HG03558 (cell line): ENCODE measurements at regions not wholly inside any gene's neighbourhood (a gene's known extent, or its start where the extent isn't known, plus 50 kb on each side); places are given as distances from the start of the nearest gene placed in this dataset.

Experiments used
- ATAC-seq: cut with Tn5 transposase; IDR thresholded peaks from one replicate; pipeline ENCODE4 v1.9.1; 2021; ENCODE audit warnings: moderate number of reproducible peaks; ENCODE audit not compliant: unreplicated experiment; ENCODE audit errors: extremely low read depth

DNA sequence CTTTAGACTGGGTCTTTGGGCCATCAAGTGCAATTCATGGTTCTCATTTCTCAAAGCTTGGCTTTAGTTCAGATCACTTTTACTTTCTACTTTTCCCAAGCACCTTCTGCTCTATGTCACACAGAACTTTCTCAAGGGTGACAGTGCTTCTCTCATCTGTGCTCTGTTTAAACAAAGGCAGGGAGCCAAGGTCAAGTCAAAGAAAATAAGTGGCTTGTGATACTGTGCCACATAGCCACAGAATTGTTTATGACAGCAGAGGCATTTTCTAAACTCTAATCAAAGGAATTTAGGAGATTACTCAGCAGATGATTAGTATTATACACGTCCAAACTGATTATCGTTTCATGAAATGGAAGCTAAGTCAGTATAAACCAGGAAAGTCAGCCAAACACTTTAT is 348.0 kb downstream of the HDGFL1 start:
- no peak for ATAC-seq

DNA sequence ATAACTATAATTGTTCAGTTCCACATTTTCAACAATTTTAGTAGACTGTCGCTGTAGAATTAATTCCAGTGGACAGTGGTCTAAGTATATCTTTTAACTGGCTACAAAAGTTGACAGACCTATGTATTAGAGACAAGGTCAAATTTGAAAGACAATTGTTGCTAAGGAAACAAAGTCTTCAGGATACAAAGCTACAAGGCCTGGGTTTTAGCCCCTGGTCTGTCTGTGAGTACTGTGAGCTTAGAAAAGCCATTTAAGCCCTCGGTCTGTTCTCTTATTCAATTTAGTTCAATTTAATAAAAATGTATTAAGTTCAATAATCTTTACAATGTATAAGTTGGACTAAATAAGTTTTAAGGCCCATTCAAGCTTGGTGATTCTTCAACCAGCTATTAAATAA is 352.5 kb downstream of the HDGFL1 start:
- no peak for ATAC-seq

DNA sequence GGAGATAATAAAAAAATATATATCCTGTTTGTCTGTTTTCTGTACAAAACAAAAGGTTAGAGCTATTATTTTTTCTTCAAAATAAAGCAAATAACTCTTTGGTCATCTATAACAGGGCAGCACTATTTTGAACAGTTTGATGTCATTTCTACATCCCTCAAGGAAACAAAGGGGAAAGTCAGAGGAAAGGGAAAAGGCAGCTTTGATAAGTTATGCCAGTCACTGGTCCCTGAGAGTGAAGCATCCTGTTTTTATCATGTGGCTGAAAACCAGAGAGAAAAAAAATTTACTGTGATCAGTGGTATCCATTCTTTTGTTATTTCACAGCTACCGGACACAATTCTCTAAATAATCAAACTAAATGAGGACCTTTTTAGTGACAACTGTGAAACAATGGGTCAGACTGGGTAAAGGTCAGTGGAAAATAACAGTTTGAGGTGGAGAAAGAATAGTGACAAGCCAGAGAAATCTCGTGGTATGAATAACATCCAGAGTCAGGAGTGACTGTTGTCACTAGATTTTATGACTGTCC is 356.0 kb downstream of the HDGFL1 start:
- ATAC-seq, result no peak

DNA sequence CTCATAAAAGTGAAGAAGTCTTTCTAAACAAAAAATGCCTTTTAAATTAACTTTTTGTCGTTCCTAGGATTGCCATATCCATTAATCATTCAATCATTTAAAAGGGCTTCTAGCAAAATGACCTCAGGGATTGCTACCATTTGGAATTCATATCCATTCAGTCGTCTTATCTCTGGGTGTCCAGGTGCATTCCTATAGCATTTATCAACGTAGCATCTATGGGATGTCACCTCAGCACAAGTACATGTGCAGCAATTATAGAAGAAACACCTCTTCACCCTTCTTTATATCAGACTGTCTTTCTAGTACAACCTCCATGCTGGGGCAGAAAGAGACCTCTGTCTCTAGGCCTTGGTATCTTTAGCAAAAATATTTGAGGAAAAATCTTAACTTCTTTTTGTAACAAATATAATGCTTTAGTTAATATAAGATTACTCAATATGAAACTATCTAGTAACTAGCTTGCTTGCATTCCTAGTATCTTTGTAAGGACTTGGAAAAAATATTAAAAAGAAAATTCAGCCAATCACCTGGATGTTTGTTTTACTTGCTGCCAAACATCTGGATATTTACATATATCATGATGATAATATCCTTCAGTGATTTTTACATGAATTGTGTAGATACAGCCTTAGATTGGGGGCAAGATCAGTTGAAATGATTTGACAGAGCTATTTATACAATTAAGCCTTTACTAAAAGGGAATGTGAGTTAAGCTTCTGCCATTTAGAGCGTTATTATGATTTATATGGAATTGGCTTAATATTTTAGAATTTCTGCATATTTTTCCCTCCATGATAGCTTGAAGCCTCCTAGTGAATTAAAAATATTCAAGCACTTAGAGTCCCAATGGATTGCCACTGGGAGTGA is 356.8 kb downstream of the HDGFL1 start:
- ATAC-seq, result no peak

DNA sequence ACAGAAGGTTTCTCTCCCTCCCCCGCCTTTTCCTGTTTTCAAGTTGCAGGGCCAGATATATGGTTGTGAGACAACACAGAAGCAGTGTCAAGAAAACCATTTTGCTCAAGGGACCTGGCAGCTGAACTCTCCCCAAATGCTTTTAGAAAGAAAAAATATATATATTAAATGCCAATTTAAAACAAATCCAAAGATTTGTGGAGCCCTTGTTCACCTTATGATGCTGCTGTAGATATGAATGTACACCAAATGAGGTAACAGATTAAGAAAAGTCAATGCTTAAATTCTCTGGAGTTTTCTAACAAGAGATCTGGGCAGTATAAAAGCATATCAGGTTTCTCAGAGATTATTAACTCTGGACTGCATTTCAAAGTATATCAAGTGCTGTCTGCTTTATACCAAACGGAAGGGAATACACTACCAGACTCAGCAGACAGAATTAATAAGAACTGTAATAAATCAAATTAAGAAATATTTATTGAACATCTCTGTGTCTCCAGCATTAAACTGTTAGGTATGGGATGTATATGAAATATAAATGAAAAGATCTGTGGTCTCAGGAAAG is 357.5 kb downstream of the HDGFL1 start:
- ATAC-seq, result no peak

- ATAC-seq, result no peak
Measured at GRCh38 chr6:22928775-22929174, 359.4 kb downstream of the HDGFL1 start.

DNA sequence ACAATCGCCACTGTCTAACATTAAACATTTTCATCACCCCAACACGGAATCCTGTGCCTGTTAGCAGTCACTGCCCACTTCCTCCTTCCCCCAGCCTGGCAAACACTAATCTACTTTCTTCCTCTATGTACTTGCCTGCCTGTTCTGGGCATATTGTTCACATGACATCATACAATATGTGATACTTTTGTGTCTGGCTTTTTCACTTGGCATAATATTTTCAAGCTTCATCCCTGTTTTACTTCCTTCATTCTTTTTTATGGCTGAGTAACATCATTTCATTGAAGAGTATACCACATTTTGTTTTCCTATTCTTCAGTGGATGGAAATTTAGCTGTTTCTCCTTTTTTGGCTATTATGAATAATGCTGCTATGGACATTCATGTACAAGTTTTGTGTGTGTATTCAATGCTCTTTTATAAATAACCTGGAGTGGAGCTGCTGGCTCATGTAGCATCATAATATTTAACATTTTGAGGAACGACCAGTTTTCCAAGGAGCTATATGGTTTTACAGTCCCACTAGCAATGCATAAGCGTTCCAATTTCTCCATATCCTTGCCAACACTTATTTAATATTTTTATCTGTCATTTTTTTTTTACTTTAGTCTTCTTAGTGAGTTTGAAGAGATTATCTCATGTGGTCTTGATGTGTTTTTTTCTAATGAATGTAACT is 360.1 kb downstream of the HDGFL1 start:
- no peak for ATAC-seq

- no peak for ATAC-seq
Measured at GRCh38 chr6:22940581-22941290, 371.4 kb downstream of the HDGFL1 start.

- ATAC-seq, result no peak
Measured at GRCh38 chr6:22942403-22942802, 373.0 kb downstream of the HDGFL1 start.

GRCh38 chr6:22943327-22943726 is 374.0 kb downstream of the HDGFL1 start:
- ATAC-seq, result no peak

DNA sequence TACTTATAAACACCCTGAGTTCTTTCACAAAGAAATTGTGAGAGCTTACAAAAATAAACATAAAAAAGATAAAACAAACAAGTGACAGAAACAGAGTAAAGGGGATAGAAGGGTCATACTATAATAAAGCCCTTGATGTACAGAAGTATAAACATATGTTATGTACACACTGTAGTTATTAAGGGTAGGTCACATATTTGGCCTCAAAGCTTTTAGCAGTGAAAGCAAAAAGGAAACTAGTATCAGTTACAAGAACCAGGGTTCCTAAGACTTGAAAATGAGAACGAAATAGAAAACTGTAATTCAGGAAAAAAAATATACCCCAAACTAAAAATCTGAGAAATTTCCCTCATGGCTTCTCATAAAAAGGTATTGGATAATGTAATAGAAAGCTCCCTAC is 380.6 kb downstream of the HDGFL1 start:
- no peak for ATAC-seq

DNA sequence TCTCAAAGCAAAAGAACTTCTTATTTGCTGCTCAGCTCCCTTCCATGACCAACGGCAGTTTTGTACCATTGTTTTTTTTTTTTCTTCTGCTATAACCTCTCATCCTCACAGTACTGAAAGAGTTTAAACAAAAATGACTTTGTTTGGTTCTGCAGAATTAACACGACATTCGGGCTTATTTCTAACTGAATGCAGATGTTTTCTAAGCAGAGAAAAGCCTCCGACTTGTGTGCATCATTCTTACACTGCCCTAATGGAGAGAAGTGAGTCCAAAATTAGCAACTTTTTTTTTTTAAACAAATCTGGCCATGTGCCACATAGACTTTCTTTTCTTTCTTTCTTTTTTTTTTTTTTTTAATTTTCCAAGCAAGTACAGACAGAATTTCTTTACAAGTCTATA is 382.7 kb downstream of the HDGFL1 start:
- ATAC-seq, result no peak

GRCh38 chr6:22954749-22955385 is 385.5 kb downstream of the HDGFL1 start:
- no peak for ATAC-seq

GRCh38 chr6:22956029-22956681 is 386.8 kb downstream of the HDGFL1 start:
- no peak for ATAC-seq

GRCh38 chr6:22958677-22959076 is 389.3 kb downstream of the HDGFL1 start:
- no peak for ATAC-seq

DNA sequence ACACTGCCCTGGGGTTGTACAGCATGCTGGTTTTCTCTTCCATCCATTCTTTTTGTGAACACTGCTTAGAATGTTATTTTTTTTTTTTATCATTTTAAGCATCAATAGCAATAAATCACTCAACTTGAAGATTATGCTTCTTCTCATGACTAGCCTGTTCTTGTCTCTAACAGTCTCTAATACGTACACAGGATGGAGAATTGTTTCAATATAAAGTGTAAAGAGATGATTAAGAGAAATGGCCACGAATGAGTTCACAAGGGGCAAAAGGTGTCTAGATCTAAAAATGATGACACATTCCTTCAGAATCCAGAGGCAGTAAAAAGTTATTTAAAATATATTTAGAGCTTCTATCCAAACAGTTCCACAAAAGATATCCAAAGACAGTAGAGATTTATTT is 390.2 kb downstream of the HDGFL1 start:
- ATAC-seq, result no peak

- no peak for ATAC-seq
Measured at GRCh38 chr6:22964334-22964733, 395.0 kb downstream of the HDGFL1 start.

- no peak for ATAC-seq
Measured at GRCh38 chr6:22965889-22966288, 396.5 kb downstream of the HDGFL1 start.

DNA sequence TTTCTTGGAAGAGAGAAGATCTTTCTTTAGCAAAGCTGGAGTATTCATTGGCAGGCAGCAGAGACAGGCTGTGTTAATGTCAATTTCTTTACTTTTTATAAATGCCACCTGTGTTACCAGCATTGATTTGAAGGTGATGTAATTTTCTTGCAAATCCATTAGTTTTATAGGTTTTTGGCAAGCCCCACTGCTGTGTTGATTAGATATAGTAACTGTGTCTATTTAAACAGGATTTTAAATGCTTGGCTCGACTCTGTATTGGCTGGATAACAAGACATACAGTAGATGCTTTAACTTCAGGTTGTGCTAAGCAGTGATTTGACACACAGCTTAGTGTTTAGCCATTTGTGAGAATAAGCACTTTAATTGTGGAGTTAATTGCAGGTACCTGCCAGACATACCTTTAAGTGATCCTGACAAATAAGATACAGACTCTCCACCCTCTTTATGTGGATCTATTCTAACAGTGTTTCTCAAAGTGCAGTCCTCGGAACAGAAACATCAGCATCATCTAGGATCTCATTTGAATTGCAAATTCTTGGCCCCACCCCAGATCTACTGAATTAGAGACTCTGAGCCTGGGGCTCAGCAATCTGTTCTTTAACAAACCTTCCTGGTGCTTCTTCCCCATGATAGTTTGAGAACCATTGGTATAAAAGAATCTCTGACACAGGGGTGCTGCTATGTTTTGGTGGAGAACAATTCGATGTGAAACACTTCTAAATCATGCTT is 397.5 kb downstream of the HDGFL1 start:
- ATAC-seq, result no peak
